GM19035 (cell line): ENCODE measurements at regions not wholly inside any gene's neighbourhood (a gene's known extent, or its start where the extent isn't known, plus 50 kb on each side); places are given as distances from the start of the nearest gene placed in this dataset.

Experiments
- ATAC-seq: cut with Tn5 transposase; IDR thresholded peaks from one replicate; pipeline ENCODE4 v1.9.1; 2021; ENCODE audit not compliant: unreplicated experiment

DNA sequence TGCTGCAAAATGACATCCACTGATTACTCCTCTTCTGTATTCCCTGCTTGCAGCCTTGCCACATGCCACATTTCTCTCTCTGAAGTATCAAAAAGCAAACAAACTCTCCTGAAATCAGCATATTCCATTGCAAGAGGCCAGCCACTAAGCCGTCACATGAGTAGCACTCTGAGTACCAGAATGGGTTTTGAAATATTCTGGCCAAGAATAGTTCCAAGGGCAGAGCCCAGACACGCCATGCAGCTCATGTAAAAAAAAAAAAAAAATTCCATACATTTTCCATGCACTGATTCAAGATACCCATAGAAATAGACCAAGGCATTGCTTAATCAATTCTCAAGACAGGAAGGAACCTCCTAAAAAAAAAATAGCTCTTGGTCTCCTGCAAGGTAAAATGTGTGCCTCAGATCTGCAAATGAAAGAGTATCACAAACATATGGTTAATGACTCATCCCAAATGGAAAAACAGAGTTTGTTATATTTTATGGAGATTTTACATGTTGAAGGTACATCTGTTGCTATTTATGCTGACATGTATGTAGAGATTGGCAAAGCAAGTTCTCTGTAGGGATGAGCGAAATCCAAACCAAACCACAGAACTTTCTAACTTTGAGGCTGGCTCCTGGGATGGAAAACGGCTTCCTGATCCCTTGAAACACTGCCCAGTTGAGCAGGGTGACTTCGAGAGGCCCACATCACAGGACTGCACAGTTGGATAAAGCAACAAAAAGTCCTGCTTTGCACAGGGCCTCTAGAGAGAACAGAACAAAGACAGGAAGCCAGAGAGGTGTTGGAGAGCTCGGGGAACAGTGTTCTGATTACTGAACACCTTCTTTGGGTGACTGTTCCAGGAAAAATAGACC, 346.2 kb downstream of the ZNF521 start:
- ATAC-seq, result no peak

DNA sequence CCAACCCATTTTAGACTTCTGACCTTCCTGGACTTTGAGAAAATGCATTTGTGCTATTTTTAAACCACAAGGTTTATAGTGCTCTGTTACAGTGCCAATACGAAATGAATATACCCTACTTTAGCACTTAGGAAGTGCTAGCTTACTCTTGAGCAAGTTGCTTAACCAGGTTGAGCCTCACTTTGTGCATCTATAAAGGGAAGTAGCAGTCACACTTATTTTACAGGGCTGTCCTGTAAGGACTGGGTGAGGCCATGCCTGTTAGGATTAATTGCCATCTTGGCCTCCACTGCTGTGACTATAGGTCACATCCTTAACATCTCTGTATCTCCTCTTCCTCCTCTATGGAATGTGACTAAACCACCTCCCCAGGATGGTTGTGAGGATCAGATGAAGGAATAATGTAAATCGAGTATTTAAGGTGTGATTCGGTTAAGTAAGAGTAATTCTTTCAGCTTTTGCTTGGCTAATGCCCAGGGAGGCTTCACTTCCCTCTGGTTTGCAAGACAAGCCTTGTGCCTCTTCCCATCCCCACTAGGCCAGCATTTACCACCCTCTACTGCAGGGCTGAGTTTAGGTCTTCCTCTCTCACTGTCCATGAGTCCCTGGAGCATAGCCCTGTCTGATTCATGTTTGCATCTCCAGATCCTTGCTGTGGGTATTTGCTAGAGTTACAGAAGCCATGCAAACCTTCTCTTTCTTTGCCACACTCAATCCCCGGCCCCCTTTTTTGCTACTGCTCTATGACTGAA, 341.2 kb downstream of the ZNF521 start:
- ATAC-seq, result no peak
